B cell (primary cell): ENCODE measurements at regions not wholly inside any gene's neighbourhood (a gene's known extent, or its start where the extent isn't known, plus 50 kb on each side); places are given as distances from the start of the nearest gene placed in this dataset.

Source experiments
- CTCF ChIP-seq: fragments of 200-600 bp; IDR thresholded peaks from one replicate; pipeline ENCODE4 v1.8.0; 2022; ENCODE audit warnings: antibody characterized with exemption, mild to moderate bottlenecking
- EZH2 ChIP-seq: IDR thresholded peaks from 2 replicates; pipeline ENCODE4 v1.6.1; 2012; ENCODE audit warnings: borderline replicate concordance, low read depth, mild to moderate bottlenecking, moderate library complexity, low read length; ENCODE audit not compliant: insufficient read depth, poor library complexity, severe bottlenecking

- TF ChIP-seq CTCF (no peak), EZH2 (no peak)
These were observed 106.7 kb upstream of the SFSWAP start for GRCh38 chr12:131603939-131604795.
